SK-N-SH (cell line): ENCODE measurements at regions not wholly inside any gene's neighbourhood (a gene's known extent, or its start where the extent isn't known, plus 50 kb on each side); places are given as distances from the start of the nearest gene placed in this dataset.
"Not testable (repeated sequence)": the region's sequence is repeated elsewhere in the genome, so short reads cannot be mapped to it uniquely, and the experiment has no call there.

Experiments
- CTCF ChIA-PET: fragments of 300-600, 350-600 bp; formaldehyde crosslinking; extraction: SDS; loops from one replicate; lab custom pipeline; 2021; lab: Yijun Ruan, JAX
- POLR2A ChIA-PET: fragments of 350-600 bp; sonication (Branson Sonifier 250); formaldehyde crosslinking; extraction: SDS; loops from one replicate; lab custom pipeline; 2020; ENCODE audit warnings: antibody characterized with exemption, inconsistent platforms; lab: Yijun Ruan, JAX
- DNase-seq: peaks from one replicate; pipeline ENCODE4 v3.0.0; 2012
- H2AFZ ChIP-seq: fragments of 200-600 bp; sonication (generic); 2 replicates; pipeline ENCODE4 v1.8.1; 2016; ENCODE audit warnings: antibody characterized with exemption, mild to moderate bottlenecking, low read depth
- H3F3A ChIP-seq: fragments of 200-600 bp; sonication (generic); replicated peaks from 2 replicates; pipeline ENCODE3; 2016; ENCODE audit warnings: antibody characterized with exemption, mild to moderate bottlenecking; ENCODE audit not compliant: insufficient read depth
- H3K27ac ChIP-seq, 2 experiments: fragments of 200-500 bp in 1 of 2; fragments of 200-600 bp in 1 of 2; sonication (Bioruptor generic) in 1 of 2; sonication (generic), shearing (Covaris generic) in 1 of 2; 2 replicates each; pipeline versions ENCODE4 v1.5.1 to v1.6.1; 2014 to 2016; ENCODE audit warnings: low read depth in 2 of 2, inconsistent platforms in 1 of 2, low read length in 1 of 2, mild to moderate bottlenecking in 1 of 2, mixed read lengths in 1 of 2
- H3K27me3 ChIP-seq: fragments of 200-600 bp; sonication (generic), shearing (Covaris generic); 2 replicates; pipeline ENCODE4 v1.6.1; 2016; ENCODE audit warnings: mixed run types; ENCODE audit not compliant: insufficient read depth
- H3K36me3 ChIP-seq, 2 experiments: fragments of 200-500 bp in 1 of 2; fragments of 200-600 bp in 1 of 2; sonication (Bioruptor generic) in 1 of 2; sonication (generic) in 1 of 2; replicated peaks in 1 of 2; 2 replicates each; pipeline versions ENCODE3 to v1.5.1; 2014 to 2016; ENCODE audit warnings: low read length in 1 of 2, mild to moderate bottlenecking in 1 of 2; ENCODE audit not compliant: insufficient read depth in 2 of 2, control insufficient read depth in 1 of 2
- H3K4me1 ChIP-seq, 2 experiments: fragments of 200-500 bp in 1 of 2; fragments of 200-600 bp in 1 of 2; sonication (Bioruptor generic) in 1 of 2; sonication (generic), shearing (Covaris generic) in 1 of 2; 2 replicates each; pipeline versions ENCODE4 v1.5.1 to v1.6.1; 2014 to 2016; ENCODE audit warnings: low read depth in 1 of 2, low read length in 1 of 2, mixed run types in 1 of 2; ENCODE audit not compliant: insufficient read depth in 2 of 2, control insufficient read depth in 1 of 2
- H3K4me2 ChIP-seq: fragments of 200-600 bp; sonication (generic), shearing (Covaris generic); 2 replicates; pipeline ENCODE4 v1.6.1; 2017; ENCODE audit warnings: mixed run types
- H3K4me3 ChIP-seq, 2 experiments: fragments of 200-500 bp in 1 of 2; fragments of 200-600 bp in 1 of 2; sonication (Bioruptor generic) in 1 of 2; sonication (generic), shearing (Covaris generic) in 1 of 2; 2 replicates each; pipeline versions ENCODE4 v1.5.1 to v1.8.1; 2014 to 2016; ENCODE audit warnings: low read depth in 2 of 2, inconsistent platforms in 1 of 2, low read length in 1 of 2, mild to moderate bottlenecking in 1 of 2, mixed read lengths in 1 of 2, moderate library complexity in 1 of 2
- H3K79me2 ChIP-seq: fragments of 200-600 bp; sonication (generic); 2 replicates; pipeline ENCODE4 v1.8.1; 2017; ENCODE audit warnings: mild to moderate bottlenecking; ENCODE audit not compliant: insufficient read depth
- H3K9ac ChIP-seq: fragments of 200-600 bp; sonication (generic); 2 replicates; pipeline ENCODE4 v1.6.1; 2017; ENCODE audit warnings: mixed run types
- H3K9me2 ChIP-seq: fragments of 200-600 bp; sonication (generic); 2 replicates; pipeline ENCODE4 v1.6.1; 2017; ENCODE audit warnings: mixed run types
- H3K9me3 ChIP-seq: fragments of 200-600 bp; sonication (generic); 2 replicates; pipeline ENCODE4 v1.6.1; 2017; ENCODE audit warnings: mixed run types, mild to moderate bottlenecking, moderate library complexity
- H4K20me1 ChIP-seq: fragments of 200-600 bp; sonication (generic); 2 replicates; pipeline ENCODE4 v1.6.1; 2017; ENCODE audit warnings: mild to moderate bottlenecking, mixed run types; ENCODE audit not compliant: insufficient read depth
- ELF1 ChIP-seq: IDR thresholded peaks from 2 replicates; pipeline ENCODE4 v1.4.0; 2012
- EZH2phosphoT487 ChIP-seq: fragments of 200-600 bp; sonication (generic); IDR thresholded peaks from 2 replicates; pipeline ENCODE4 v1.6.1; 2017; ENCODE audit warnings: low read depth, mixed run types, mild to moderate bottlenecking, antibody characterized with exemption, moderate library complexity, borderline replicate concordance
- FOSL2 ChIP-seq: IDR thresholded peaks from 2 replicates; pipeline ENCODE4 v1.4.0; 2012; ENCODE audit warnings: low read depth, mild to moderate bottlenecking, moderate library complexity, borderline replicate concordance
- GABPA ChIP-seq: IDR thresholded peaks from 2 replicates; pipeline ENCODE4 v1.4.0; 2012; ENCODE audit warnings: low read depth, mild to moderate bottlenecking
- GATA2 ChIP-seq: sonication (generic); formaldehyde crosslinking; IDR thresholded peaks from 2 replicates; pipeline ENCODE4 v1.5.0; 2020; ENCODE audit warnings: mild to moderate bottlenecking, missing genetic modification reagents
- MEF2A ChIP-seq: IDR thresholded peaks from 2 replicates; pipeline ENCODE4 v1.4.0; 2012; ENCODE audit warnings: low read depth, borderline replicate concordance
- MXI1 ChIP-seq: IDR thresholded peaks from 2 replicates; pipeline ENCODE4 v1.6.1; 2012; ENCODE audit warnings: mild to moderate bottlenecking, low read depth, low read length, improper control_type of control experiment
- NFIC ChIP-seq: IDR thresholded peaks from 2 replicates; pipeline ENCODE4 v1.4.0; 2012; ENCODE audit warnings: borderline replicate concordance
- NRF1 ChIP-seq: IDR thresholded peaks from 2 replicates; pipeline ENCODE4 v1.6.1; 2012; ENCODE audit warnings: low read depth, mild to moderate bottlenecking, low read length
- POLR2AphosphoS5 ChIP-seq: IDR thresholded peaks from 2 replicates; pipeline ENCODE4 v1.6.1; 2012; ENCODE audit warnings: low read depth, low read length
- RCOR1 ChIP-seq: fragments of 150-350 bp; IDR thresholded peaks from 2 replicates; pipeline ENCODE4 v1.6.1; 2017; ENCODE audit warnings: antibody characterized with exemption, low read length
- RFX5 ChIP-seq: IDR thresholded peaks from 2 replicates; pipeline ENCODE4 v1.6.1; 2012; ENCODE audit warnings: mild to moderate bottlenecking, improper control_type of control experiment, low read length
- RXRA ChIP-seq: IDR thresholded peaks from 2 replicates; pipeline ENCODE4 v1.4.0; 2012; ENCODE audit warnings: low read depth, mild to moderate bottlenecking, borderline replicate concordance
- SIN3A ChIP-seq: IDR thresholded peaks from 2 replicates; pipeline ENCODE4 v1.6.1; 2012; ENCODE audit warnings: low read depth, mild to moderate bottlenecking, low read length, moderate library complexity, borderline replicate concordance
- TEAD4 ChIP-seq: IDR thresholded peaks from 2 replicates; pipeline ENCODE4 v1.4.0; 2012; ENCODE audit warnings: mild to moderate bottlenecking, borderline replicate concordance; ENCODE audit not compliant: insufficient read depth
- USF2 ChIP-seq: fragments of 150-350 bp; IDR thresholded peaks from 2 replicates; pipeline ENCODE4 v1.6.1; 2017; ENCODE audit warnings: antibody characterized with exemption, low read length, low read depth, borderline replicate concordance
- YY1 ChIP-seq: IDR thresholded peaks from 2 replicates; pipeline ENCODE4 v1.4.0; 2012; ENCODE audit warnings: low read depth, mild to moderate bottlenecking
- WGBS: methylation state at CpG from one replicate; pipeline ENCODE4 v1.1.6; 2017; ENCODE audit warnings: low lambda C conversion rate; 5-methylcytosine and 5-hydroxymethylcytosine counted together
- TF ChIP-seq, protein P1 (sequence below): IDR thresholded peaks from 2 replicates; pipeline ENCODE4 v1.4.0; 2012; ENCODE audit warnings: low read depth, borderline replicate concordance
- TF ChIP-seq, protein P2 (sequence below): IDR thresholded peaks from 2 replicates; pipeline ENCODE4 v1.4.0; 2012; ENCODE audit warnings: low read depth, borderline replicate concordance

GRCh38 chr1:101595881-101596374 is 359.1 kb downstream of the S1PR1 start:
- WGBS = 36% methylated on average over 2 of the region's 2 CpGs
- Histone ChIP-seq H3F3A (no peaks in the 10 kb centered on the region), H3K4me3 (no peak overlapping the region), H3K36me3 (no peaks in the 10 kb centered on the region), H3K27me3 (no peaks in the 10 kb centered on the region), H3K4me2 (no peak overlapping the region), H2AFZ (no peak overlapping the region), H3K9me3 (no peaks in the 10 kb centered on the region), H3K9ac (no peak overlapping the region), H3K27ac (no peak overlapping the region), H3K79me2 (no peaks in the 10 kb centered on the region), H3K4me1 (no peaks in the 10 kb centered on the region), H3K9me2 (no peaks in the 10 kb centered on the region), H4K20me1 (no peaks in the 10 kb centered on the region)
- TF ChIP-seq RCOR1 (no peak), EZH2phosphoT487 (no peak), FOSL2 (no peak), GABPA (no peak), YY1 (no peak), RXRA (no peak)
- TF ChIP-seq, protein P1, sequence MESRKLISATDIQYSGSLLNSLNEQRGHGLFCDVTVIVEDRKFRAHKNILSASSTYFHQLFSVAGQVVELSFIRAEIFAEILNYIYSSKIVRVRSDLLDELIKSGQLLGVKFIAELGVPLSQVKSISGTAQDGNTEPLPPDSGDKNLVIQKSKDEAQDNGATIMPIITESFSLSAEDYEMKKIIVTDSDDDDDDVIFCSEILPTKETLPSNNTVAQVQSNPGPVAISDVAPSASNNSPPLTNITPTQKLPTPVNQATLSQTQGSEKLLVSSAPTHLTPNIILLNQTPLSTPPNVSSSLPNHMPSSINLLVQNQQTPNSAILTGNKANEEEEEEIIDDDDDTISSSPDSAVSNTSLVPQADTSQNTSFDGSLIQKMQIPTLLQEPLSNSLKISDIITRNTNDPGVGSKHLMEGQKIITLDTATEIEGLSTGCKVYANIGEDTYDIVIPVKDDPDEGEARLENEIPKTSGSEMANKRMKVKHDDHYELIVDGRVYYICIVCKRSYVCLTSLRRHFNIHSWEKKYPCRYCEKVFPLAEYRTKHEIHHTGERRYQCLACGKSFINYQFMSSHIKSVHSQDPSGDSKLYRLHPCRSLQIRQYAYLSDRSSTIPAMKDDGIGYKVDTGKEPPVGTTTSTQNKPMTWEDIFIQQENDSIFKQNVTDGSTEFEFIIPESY = no peak
- DNase-seq = no peak
- ChIA-PET CTCF (interaction anchor here (1.3 to 2.4 kb wide), 3 partner anchors 10 to 18 kb away, joined by 3 to 5 read pairs (median 5); no protein-coding TSS in a partner anchor), POLR2A (no interaction called here)

GRCh38 chr1:101600615-101601014 is 363.8 kb downstream of the S1PR1 start:
- H3K27ac ChIP-seq, H3F3A ChIP-seq, H4K20me1 ChIP-seq, H3K27me3 ChIP-seq, H2AFZ ChIP-seq, H3K4me2 ChIP-seq, CTCF ChIA-PET, DNase-seq, H3K79me2 ChIP-seq, H3K9me3 ChIP-seq, H3K9me2 ChIP-seq, H3K4me1 ChIP-seq, H3K36me3 ChIP-seq, H3K4me3 ChIP-seq, POLR2A ChIA-PET, H3K9ac ChIP-seq: not testable (repeated sequence)
- WGBS = 61% methylated on average over 5 of the region's 5 CpGs

GRCh38 chr1:101603726-101604125 is 366.9 kb downstream of the S1PR1 start:
- no peaks in the 10 kb centered on the region for H3K27me3 ChIP-seq
- no peak overlapping the region for H3K9ac ChIP-seq
- H3K27ac ChIP-seq = no peak overlapping the region
- H3K4me1 ChIP-seq = no peaks in the 10 kb centered on the region
- H3K4me3 ChIP-seq = no peak overlapping the region
- 0% methylated on average over 1 of the region's 1 CpG for WGBS
- H3K36me3 ChIP-seq = no peaks in the 10 kb centered on the region
- no peak overlapping the region for H3K4me2 ChIP-seq
- H3F3A ChIP-seq = no peaks in the 10 kb centered on the region
- no peak for DNase-seq
- no peaks in the 10 kb centered on the region for H4K20me1 ChIP-seq
- POLR2A ChIA-PET = no interaction called here
- H2AFZ ChIP-seq = no peak overlapping the region
- no peaks in the 10 kb centered on the region for H3K79me2 ChIP-seq
- H3K9me2 ChIP-seq = no peaks in the 10 kb centered on the region
- CTCF ChIA-PET = no interaction called here
- H3K9me3 ChIP-seq = no peaks in the 10 kb centered on the region
- TF ChIP-seq FOSL2 = no peak
- TF ChIP-seq POLR2AphosphoS5 = no peak
- no peak for TF ChIP-seq GATA2
- TF ChIP-seq RFX5 = no peak
- no peak for TF ChIP-seq NFIC
- no peak for TF ChIP-seq TEAD4
- TF ChIP-seq SIN3A = no peak
- TF ChIP-seq USF2 = no peak
- no peak for TF ChIP-seq MXI1
- no peak for TF ChIP-seq MEF2A
- no peak for TF ChIP-seq ELF1
- no peak for TF ChIP-seq NRF1
- TF ChIP-seq, protein P2, sequence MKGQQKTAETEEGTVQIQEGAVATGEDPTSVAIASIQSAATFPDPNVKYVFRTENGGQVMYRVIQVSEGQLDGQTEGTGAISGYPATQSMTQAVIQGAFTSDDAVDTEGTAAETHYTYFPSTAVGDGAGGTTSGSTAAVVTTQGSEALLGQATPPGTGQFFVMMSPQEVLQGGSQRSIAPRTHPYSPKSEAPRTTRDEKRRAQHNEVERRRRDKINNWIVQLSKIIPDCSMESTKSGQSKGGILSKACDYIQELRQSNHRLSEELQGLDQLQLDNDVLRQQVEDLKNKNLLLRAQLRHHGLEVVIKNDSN = no peak
